ENCODE measurements at regions not wholly inside any gene's neighbourhood (a gene's known extent, or its start where the extent isn't known, plus 50 kb on each side); places are given as distances from the start of the nearest gene placed in this dataset.

DNA sequence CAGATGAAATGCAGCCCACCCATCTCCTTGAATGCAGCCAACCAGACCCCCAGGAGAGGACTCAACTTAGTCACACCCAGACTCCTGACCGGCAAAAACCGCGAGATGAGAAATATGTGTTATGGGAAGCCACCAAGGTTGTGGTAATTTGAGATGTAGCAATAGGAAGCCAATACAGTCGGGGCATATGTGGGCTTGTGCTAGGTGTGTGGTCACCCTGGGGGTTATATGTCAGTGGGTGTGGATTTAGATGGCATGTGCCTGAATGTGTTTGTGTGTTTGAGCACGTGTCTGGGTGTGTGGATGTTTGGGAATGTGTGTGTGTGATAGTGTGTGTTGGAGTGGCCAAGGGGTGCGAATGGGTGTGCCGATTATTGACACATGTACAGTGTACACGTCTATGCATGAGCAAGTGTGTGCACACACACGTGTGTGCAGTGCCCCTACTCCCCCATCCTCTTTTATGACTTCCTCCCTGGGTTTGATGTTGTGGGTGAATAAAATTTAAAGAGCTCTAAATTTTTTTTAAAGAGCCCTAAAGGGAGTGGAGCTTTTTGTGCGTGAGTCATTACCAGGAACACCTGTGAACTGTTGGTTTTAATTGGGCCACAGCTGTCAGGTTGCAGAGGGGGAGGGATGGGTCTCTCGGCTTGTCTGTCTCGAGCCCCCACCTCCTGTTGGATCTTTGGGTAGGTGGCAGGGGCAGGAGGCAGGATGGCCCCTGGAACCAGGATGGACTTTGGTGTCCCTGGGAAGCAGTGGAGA, 86.8 kb downstream of the LHX2 start:
- TF ChIP-seq, protein P1, sequence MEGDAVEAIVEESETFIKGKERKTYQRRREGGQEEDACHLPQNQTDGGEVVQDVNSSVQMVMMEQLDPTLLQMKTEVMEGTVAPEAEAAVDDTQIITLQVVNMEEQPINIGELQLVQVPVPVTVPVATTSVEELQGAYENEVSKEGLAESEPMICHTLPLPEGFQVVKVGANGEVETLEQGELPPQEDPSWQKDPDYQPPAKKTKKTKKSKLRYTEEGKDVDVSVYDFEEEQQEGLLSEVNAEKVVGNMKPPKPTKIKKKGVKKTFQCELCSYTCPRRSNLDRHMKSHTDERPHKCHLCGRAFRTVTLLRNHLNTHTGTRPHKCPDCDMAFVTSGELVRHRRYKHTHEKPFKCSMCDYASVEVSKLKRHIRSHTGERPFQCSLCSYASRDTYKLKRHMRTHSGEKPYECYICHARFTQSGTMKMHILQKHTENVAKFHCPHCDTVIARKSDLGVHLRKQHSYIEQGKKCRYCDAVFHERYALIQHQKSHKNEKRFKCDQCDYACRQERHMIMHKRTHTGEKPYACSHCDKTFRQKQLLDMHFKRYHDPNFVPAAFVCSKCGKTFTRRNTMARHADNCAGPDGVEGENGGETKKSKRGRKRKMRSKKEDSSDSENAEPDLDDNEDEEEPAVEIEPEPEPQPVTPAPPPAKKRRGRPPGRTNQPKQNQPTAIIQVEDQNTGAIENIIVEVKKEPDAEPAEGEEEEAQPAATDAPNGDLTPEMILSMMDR (IDR thresholded peaks at IDR 0.05; ENCODE audit: insufficient read depth, low read depth, low read length): no peak
- TF ChIP-seq EZH2 (IDR thresholded peaks at IDR 0.05; ENCODE audit: insufficient read depth, low read length): no peak
